ENCODE measurements at regions not wholly inside any gene's neighbourhood (a gene's known extent, or its start where the extent isn't known, plus 50 kb on each side); places are given as distances from the start of the nearest gene placed in this dataset.
"Not testable (repeated sequence)": the region's sequence is repeated elsewhere in the genome, so short reads cannot be mapped to it uniquely, and the experiment has no call there.

DNA sequence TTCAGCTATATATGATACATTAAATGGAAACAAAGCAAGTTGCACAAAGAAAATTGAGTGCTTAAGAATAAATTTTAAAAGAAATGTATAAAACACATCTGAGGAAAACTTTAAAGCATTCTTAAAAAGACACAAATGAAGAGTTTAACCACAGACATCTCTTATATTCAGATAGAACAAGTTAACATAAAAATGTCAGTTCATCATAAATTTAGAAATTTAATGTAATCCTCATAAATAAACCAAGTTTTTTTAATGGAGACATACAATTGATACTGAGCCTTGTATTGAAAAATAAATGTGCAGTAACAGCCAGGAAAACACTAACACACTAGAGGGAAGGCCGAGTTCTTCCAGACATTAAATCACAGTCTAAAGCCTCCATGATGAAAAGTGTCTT lies 243.9 kb upstream of the MKLN1 start:
- Histone ChIP-seq H3K36me3 (ENCODE audit: control insufficient read depth, insufficient read depth, low read length) (peaks cover 2% of the 10 kb centered on the region; the same call in 1 of the 2 replicates), H3K27me3 (ENCODE audit: control insufficient read depth, insufficient read depth, low read length) (no peaks in the 10 kb centered on the region), H3K4me3 (ENCODE audit: low read depth, low read length) (no peak overlapping the region)
- no peak for DNase-seq (ENCODE audit: low read depth)
- TF ChIP-seq, protein P1, sequence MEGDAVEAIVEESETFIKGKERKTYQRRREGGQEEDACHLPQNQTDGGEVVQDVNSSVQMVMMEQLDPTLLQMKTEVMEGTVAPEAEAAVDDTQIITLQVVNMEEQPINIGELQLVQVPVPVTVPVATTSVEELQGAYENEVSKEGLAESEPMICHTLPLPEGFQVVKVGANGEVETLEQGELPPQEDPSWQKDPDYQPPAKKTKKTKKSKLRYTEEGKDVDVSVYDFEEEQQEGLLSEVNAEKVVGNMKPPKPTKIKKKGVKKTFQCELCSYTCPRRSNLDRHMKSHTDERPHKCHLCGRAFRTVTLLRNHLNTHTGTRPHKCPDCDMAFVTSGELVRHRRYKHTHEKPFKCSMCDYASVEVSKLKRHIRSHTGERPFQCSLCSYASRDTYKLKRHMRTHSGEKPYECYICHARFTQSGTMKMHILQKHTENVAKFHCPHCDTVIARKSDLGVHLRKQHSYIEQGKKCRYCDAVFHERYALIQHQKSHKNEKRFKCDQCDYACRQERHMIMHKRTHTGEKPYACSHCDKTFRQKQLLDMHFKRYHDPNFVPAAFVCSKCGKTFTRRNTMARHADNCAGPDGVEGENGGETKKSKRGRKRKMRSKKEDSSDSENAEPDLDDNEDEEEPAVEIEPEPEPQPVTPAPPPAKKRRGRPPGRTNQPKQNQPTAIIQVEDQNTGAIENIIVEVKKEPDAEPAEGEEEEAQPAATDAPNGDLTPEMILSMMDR (IDR thresholded peaks at IDR 0.05; ENCODE audit: insufficient read depth, low read depth, low read length): no peak
- ChIA-PET CTCF (no interaction called here), POLR2A (no interaction called here)

DNA sequence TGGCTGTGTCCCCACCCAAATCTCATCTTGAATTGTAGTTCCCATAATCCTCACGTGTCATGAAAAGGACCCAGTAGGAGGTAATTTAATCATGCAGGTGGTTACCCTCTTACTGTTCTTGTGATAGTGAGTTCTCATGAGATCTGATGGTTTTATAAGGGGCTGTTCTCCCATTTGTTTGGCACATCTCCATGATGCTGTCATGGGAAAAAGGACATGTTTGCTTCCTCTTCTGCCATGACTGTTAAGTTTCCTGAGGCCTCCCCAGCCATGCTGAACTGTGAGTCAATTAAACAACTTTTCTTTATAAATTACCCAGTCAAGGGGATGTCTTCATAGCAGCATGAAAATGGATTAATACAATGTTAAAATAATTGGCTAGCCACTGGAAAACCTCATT lies 243.3 kb upstream of the MKLN1 start:
- H3K36me3 ChIP-seq (ENCODE audit: control insufficient read depth, insufficient read depth, low read length); POLR2A ChIA-PET; H3K27me3 ChIP-seq (ENCODE audit: control insufficient read depth, insufficient read depth, low read length); DNase-seq (ENCODE audit: low read depth); CTCF ChIA-PET; H3K4me3 ChIP-seq (ENCODE audit: low read depth, low read length): not testable (repeated sequence)

DNA sequence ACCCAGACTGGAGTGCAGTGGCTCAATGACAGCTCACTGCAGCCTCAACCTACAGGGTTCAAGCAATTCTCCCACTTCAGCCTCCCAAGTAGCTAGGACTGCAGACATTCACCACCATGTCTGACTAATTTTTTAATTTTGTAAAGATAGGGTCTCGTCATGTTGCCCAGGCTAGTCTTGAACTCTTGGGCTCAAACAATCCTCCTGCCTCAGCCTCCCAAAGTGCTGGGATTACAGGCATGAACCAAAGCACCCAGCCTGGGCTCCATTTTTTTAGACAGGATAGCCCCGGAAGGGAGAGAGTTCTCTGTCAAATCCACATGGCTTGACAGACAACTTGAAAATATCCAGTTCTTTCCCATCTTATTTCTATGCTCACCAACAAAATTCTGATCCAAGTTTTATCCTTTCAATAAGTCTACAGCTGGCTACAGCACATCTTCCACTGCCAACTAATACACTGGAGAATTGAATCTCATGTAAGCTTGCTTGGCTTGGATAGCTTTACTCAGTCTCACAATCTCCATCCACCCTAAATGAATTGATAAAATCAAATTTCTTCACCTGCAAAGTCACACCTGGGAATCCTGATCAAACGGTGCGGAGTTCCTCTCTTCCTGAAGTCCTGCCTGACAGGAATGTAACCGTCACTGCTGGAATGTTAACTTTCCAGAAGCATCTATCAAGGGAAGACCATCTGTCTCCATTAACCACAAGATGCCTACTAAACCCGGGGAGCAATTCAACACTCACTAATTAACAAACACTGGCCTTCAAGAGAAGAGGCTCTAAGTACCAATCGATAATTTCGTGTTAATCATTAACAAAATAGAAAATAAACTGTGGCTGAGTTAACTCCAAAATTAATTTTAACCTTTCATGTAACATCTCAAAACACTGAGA lies 239.7 kb upstream of the MKLN1 start:
- no peak for DNase-seq (ENCODE audit: low read depth)
- no peaks in the 10 kb centered on the region for H3K27me3 ChIP-seq (ENCODE audit: control insufficient read depth, insufficient read depth, low read length)
- no peak overlapping the region for H3K4me3 ChIP-seq (ENCODE audit: low read depth, low read length)
- CTCF ChIA-PET: interaction anchor here (0.6 to 1.0 kb wide), 3 partner anchors 19 to 378 kb away, joined by 3 to 4 read pairs (median 3); no protein-coding TSS in a partner anchor
- POLR2A ChIA-PET: no interaction called here
- TF ChIP-seq, protein P1 (IDR thresholded peaks at IDR 0.05; ENCODE audit: insufficient read depth, low read depth, low read length): no peak
- H3K36me3 ChIP-seq (ENCODE audit: control insufficient read depth, insufficient read depth, low read length): peaks cover 2% of the 10 kb centered on the region

DNA sequence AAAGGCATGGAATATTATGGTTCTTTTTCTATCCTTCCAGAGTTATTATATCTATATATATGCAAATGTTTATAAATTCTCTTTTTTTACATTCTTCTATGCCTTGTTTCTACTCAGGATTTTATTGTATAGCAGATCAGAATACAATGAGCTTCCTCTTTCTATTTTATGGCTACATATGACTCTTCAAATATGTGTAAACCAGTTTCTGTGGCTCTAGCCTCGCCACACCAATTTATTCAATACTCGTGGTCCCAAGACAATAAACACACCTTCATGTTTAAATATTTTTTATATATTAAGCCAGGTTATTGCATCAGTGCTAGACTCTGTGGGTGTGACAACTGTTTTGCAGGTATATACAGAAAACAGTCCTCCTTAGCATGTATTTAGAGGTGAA lies 237.5 kb upstream of the MKLN1 start:
- H3K4me3 ChIP-seq (ENCODE audit: low read depth, low read length): no peak overlapping the region
- peaks cover 2% of the 10 kb centered on the region for H3K36me3 ChIP-seq (ENCODE audit: control insufficient read depth, insufficient read depth, low read length)
- ChIA-PET CTCF (interaction anchor here (1.0 to 1.9 kb wide), 2 partner anchors 12 to 18 kb away, joined by 3 to 5 read pairs; no protein-coding TSS in a partner anchor), POLR2A (no interaction called here)
- H3K27me3 ChIP-seq (ENCODE audit: control insufficient read depth, insufficient read depth, low read length): no peaks in the 10 kb centered on the region
- DNase-seq (ENCODE audit: low read depth): no peak
- TF ChIP-seq, protein P1 (IDR thresholded peaks at IDR 0.05; ENCODE audit: insufficient read depth, low read depth, low read length): no peak

DNA sequence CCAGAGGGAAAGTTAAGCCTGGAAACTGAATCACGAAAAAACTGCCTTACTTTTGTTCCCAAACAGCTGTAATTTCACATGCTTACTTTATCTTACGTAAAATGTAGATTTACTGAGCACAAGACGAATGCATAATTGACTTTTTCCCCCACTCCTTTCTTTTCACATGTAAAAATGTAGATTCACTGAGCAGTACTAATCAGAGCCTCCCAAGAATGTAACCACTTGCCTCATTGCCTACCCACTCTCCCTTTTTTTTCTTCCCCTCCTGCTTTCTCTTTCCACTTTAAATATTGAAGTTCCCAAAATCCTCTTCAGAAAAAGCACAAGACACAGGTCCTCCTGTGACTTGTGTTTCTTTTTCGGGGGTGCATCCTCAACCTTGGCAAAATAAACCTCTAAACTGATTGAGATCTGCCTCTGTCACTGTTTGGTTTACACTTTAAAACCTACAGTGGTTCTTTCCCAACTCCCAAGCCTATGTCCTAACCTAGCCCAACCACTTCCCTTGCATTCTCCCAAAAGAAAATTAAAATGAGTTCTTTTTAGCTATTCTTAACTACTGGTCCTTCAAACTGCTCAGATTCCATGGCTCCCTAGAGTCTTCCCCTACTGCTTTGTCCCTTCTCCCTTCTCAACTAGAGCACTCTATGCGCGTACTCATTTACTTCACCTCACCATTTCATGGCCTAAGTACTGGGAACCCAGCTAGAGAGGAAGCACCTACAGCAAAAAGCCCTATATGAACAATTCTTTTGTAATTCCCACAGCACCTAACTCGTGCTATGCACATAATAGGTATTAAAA lies 236.6 kb upstream of the MKLN1 start:
- TF ChIP-seq, protein P1 (IDR thresholded peaks at IDR 0.05; ENCODE audit: insufficient read depth, low read depth, low read length): no peak
- ChIA-PET CTCF (interaction anchor here (0.6 to 1.9 kb wide), 4 partner anchors 9 to 108 kb away, joined by 3 to 5 read pairs (median 4); no protein-coding TSS in a partner anchor), POLR2A (no interaction called here)
- DNase-seq (ENCODE audit: low read depth): no peak
- Histone ChIP-seq H3K4me3 (ENCODE audit: low read depth, low read length) (no peak overlapping the region), H3K36me3 (ENCODE audit: control insufficient read depth, insufficient read depth, low read length) (peaks cover 2% of the 10 kb centered on the region), H3K27me3 (ENCODE audit: control insufficient read depth, insufficient read depth, low read length) (no peaks in the 10 kb centered on the region)

Measured in BJ (cell line).